GM19438 (cell line): ENCODE measurements at regions not wholly inside any gene's neighbourhood (a gene's known extent, or its start where the extent isn't known, plus 50 kb on each side); places are given as distances from the start of the nearest gene placed in this dataset.

Experiments
- ATAC-seq: cut with Tn5 transposase; IDR thresholded peaks from one replicate; pipeline ENCODE4 v1.9.1; 2021; ENCODE audit warnings: low read depth; ENCODE audit not compliant: unreplicated experiment

GRCh38 chr21:28272272-28272992 is 720.2 kb downstream of the LTN1 start:
- ATAC-seq, result no peak

GRCh38 chr21:28269173-28269572 is 723.5 kb downstream of the LTN1 start:
- ATAC-seq, result no peak

- no peak for ATAC-seq
Observed at GRCh38 chr21:28268685-28269084, 724.0 kb downstream of the LTN1 start.

- ATAC-seq, result no peak
Observed at GRCh38 chr21:28267449-28267848, 725.2 kb downstream of the LTN1 start.

- ATAC-seq, result no peak
Observed at GRCh38 chr21:28266061-28266460, 726.6 kb downstream of the LTN1 start.

GRCh38 chr21:28263974-28264373 is 728.7 kb downstream of the LTN1 start:
- no peak for ATAC-seq

- ATAC-seq, result no peak
Observed at GRCh38 chr21:28261298-28261697, 731.4 kb downstream of the LTN1 start.

GRCh38 chr21:28257276-28257675 is 735.4 kb downstream of the LTN1 start:
- no peak for ATAC-seq

- no peak for ATAC-seq
Observed at GRCh38 chr21:28256837-28257236, 735.8 kb downstream of the LTN1 start.

- ATAC-seq, result no peak
Observed at GRCh38 chr21:28256420-28256831, 736.3 kb downstream of the LTN1 start.

- no peak for ATAC-seq
Observed at GRCh38 chr21:28253961-28254360, 738.7 kb downstream of the LTN1 start.

- no peak for ATAC-seq
Observed at GRCh38 chr21:28253338-28253737, 739.3 kb downstream of the LTN1 start.

- ATAC-seq, result no peak
Observed at GRCh38 chr21:28252928-28253327, 739.7 kb downstream of the LTN1 start.

GRCh38 chr21:28250946-28251345 is 741.7 kb downstream of the LTN1 start:
- no peak for ATAC-seq

- no peak for ATAC-seq
Observed at GRCh38 chr21:28247454-28248020, 745.1 kb downstream of the LTN1 start.

GRCh38 chr21:28240586-28240985 is 752.1 kb downstream of the LTN1 start:
- ATAC-seq, result no peak

GRCh38 chr21:28239340-28239739 is 753.3 kb downstream of the LTN1 start:
- ATAC-seq, result no peak

- no peak for ATAC-seq
Observed at GRCh38 chr21:28237661-28238060, 755.0 kb downstream of the LTN1 start.

GRCh38 chr21:28235169-28235895 is 757.3 kb downstream of the LTN1 start:
- no peak for ATAC-seq

GRCh38 chr21:28234326-28234725 is 758.4 kb downstream of the LTN1 start:
- no peak for ATAC-seq

GRCh38 chr21:28233536-28234220 is 759.0 kb downstream of the LTN1 start:
- ATAC-seq, result no peak
